ENCODE measurements at regions not wholly inside any gene's neighbourhood (a gene's known extent, or its start where the extent isn't known, plus 50 kb on each side); places are given as distances from the start of the nearest gene placed in this dataset.

DNA sequence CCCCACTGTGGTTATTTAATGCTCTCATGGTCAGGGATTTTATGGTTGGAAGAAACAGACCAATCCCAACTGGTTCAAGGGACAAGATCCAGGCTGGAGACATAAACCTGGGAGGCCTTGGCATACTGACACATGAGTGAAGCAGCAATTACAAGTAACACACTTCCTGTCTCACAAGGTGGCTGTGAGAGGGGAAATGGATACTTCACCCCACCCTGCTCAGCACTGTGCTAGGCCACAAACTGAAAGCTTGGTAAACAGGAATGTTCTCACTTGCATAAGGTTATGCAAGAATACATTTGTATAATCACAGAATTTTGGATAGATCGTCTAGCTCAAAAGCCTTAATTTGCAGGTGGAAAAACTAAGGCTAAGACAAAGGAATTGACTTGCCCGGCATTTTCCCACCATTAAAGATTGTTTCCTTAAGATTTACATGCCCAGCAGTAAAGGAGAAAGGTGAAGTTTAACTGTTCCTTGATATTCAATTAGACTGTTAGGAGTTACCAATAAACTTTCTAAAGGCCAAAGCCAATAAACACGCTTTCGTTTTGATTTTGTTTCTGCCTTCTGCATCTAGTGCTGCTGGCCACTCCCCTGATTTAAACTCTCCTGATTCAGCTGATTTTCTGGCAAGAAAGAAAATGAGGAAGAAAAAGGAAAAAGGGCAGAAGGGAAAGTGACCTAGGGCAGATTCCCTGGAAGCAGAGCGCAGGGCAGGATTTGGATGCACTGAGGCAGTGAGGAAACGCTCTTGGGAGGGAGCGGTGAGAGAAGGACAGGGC is 215.6 kb upstream of the CDH5 start:
- DNase-seq (ENCODE audit: low read depth), result no peak
- no peak overlapping the region for H3K4me3 ChIP-seq (ENCODE audit: control insufficient read depth, low read depth, low read length)
- TF ChIP-seq, protein P1, sequence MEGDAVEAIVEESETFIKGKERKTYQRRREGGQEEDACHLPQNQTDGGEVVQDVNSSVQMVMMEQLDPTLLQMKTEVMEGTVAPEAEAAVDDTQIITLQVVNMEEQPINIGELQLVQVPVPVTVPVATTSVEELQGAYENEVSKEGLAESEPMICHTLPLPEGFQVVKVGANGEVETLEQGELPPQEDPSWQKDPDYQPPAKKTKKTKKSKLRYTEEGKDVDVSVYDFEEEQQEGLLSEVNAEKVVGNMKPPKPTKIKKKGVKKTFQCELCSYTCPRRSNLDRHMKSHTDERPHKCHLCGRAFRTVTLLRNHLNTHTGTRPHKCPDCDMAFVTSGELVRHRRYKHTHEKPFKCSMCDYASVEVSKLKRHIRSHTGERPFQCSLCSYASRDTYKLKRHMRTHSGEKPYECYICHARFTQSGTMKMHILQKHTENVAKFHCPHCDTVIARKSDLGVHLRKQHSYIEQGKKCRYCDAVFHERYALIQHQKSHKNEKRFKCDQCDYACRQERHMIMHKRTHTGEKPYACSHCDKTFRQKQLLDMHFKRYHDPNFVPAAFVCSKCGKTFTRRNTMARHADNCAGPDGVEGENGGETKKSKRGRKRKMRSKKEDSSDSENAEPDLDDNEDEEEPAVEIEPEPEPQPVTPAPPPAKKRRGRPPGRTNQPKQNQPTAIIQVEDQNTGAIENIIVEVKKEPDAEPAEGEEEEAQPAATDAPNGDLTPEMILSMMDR (IDR thresholded peaks at IDR 0.05; ENCODE audit: control insufficient read depth, insufficient read depth, low read depth, low read length, missing control alignments), result no peak

DNA sequence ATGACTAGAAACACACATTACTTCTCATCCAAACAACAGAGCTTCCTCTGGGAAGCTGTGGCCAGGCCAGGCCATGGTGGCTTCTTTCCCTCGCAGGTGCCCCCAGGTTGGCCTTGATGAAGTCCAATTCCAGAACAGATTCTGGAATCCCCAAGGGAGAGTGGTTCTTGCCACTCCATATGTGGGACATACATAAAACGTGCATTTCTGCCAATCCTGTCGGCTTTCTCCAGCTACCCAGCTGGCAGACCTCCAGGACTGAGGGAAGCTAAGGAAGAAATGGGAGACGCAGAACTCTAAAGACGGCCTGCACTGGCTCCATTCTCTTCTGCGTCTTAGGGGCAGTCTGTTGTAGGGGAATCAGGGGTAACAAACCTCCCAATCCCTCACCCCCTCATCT is 219.2 kb upstream of the CDH5 start:
- DNase-seq (ENCODE audit: low read depth), result no peak
- TF ChIP-seq, protein P1 (IDR thresholded peaks at IDR 0.05; ENCODE audit: control insufficient read depth, insufficient read depth, low read depth, low read length, missing control alignments), result no peak
- no peak overlapping the region for H3K4me3 ChIP-seq (ENCODE audit: control insufficient read depth, low read depth, low read length)

DNA sequence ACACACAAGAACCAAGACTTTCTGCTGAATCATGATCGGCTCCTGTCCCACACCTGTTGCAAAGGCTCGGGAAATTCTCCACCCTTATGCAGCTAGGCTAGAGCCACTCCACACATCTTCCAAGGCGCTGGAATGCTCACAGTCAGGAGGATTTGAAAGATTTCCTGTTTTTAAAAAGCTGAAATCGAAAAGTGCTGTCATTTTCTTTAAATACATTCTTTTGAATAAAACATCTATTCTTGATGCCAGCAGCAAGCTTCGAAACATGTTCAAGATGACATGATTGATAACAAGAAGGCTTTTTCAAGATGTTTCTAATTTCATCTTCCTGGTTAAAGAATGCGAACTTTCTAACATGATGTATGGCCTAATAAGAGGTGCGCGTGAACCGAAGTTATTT is 219.7 kb upstream of the CDH5 start:
- DNase-seq (ENCODE audit: low read depth), result no peak
- TF ChIP-seq, protein P1 (IDR thresholded peaks at IDR 0.05; ENCODE audit: control insufficient read depth, insufficient read depth, low read depth, low read length, missing control alignments), result no peak
- no peak overlapping the region for H3K4me3 ChIP-seq (ENCODE audit: control insufficient read depth, low read depth, low read length)

DNA sequence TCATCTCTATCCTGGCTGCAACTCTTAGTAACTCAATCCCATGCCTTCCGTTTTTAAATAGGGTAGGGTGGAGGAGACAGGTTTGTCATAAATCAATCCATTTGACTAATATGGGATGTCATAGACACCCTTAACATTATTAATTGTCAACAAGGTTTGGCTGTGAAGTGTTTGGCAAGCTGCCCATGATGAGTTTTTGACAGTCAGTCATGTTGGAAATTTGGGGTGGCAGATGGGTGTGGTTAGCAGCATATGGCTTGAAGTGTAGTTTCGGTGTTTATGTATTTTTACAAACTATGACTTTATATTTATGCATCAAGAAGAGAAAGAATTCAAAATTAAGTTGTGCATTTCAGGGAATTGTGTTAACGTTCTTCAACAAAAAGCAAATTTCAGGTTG is 221.8 kb upstream of the CDH5 start:
- no peak overlapping the region for H3K4me3 ChIP-seq (ENCODE audit: control insufficient read depth, low read depth, low read length)
- no peak for DNase-seq (ENCODE audit: low read depth)
- TF ChIP-seq, protein P1 (IDR thresholded peaks at IDR 0.05; ENCODE audit: control insufficient read depth, insufficient read depth, low read depth, low read length, missing control alignments), result no peak

DNA sequence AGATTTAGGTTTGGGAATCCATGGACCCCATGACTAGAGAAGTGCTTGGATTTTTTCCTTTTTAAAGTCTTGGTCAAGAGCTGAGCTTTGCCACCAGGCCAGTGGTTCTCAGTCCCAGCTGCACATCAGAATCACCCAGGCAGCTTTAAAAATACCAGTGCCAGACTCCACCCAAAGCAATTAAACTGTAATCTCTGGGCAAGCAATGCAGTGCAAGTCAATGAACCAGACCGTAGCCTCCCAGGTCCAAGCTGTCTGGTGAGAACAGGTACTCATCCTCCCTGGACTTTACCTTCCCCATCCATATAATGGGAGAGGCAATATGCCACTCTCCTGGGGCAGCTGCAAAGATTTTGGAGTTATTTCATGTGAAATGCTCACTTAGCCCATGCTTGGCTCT is 223.1 kb upstream of the CDH5 start:
- TF ChIP-seq, protein P1 (IDR thresholded peaks at IDR 0.05; ENCODE audit: control insufficient read depth, insufficient read depth, low read depth, low read length, missing control alignments), result no peak
- H3K4me3 ChIP-seq (ENCODE audit: control insufficient read depth, low read depth, low read length), result no peak overlapping the region
- DNase-seq (ENCODE audit: low read depth), result no peak

DNA sequence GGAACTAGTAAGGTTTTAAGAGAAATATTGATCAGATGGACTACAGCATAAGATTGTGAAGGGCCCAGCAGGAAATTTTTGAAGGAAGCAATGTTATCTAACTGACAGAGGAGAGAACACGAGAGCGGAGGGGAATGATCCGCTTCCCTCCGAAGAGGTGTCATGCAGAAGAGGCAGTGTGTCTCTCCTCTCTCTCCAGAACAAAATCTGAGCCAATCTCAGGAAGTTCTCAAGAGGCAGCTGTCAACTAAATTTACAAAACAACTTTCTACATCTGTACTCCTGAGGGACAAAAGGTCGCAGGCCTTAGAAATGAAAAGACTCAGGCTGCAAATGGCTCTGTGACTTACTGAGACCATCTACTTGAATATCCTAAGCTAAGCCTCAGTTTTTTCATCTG is 224.6 kb upstream of the CDH5 start:
- no peak for DNase-seq (ENCODE audit: low read depth)
- no peak overlapping the region for H3K4me3 ChIP-seq (ENCODE audit: control insufficient read depth, low read depth, low read length)
- TF ChIP-seq, protein P1 (IDR thresholded peaks at IDR 0.05; ENCODE audit: control insufficient read depth, insufficient read depth, low read depth, low read length, missing control alignments), result no peak

Data from AG09309 (cell line).